GM10266 (cell line): ENCODE measurements at regions not wholly inside any gene's neighbourhood (a gene's known extent, or its start where the extent isn't known, plus 50 kb on each side); places are given as distances from the start of the nearest gene placed in this dataset.
A peak's percentile ranks its signal among the peaks of the same experiment; 100 is the strongest.

Experiments
- DNase-seq: peaks from one replicate; pipeline ENCODE4 v3.0.0; 2012; ENCODE audit errors: extremely low spot score
- TF ChIP-seq, protein P1 (sequence below): IDR thresholded peaks from 2 replicates; pipeline ENCODE4 v1.5.1; 2012; ENCODE audit warnings: mild to moderate bottlenecking, low read depth; ENCODE audit not compliant: control insufficient read depth, insufficient read depth; ENCODE audit errors: missing control alignments

DNA sequence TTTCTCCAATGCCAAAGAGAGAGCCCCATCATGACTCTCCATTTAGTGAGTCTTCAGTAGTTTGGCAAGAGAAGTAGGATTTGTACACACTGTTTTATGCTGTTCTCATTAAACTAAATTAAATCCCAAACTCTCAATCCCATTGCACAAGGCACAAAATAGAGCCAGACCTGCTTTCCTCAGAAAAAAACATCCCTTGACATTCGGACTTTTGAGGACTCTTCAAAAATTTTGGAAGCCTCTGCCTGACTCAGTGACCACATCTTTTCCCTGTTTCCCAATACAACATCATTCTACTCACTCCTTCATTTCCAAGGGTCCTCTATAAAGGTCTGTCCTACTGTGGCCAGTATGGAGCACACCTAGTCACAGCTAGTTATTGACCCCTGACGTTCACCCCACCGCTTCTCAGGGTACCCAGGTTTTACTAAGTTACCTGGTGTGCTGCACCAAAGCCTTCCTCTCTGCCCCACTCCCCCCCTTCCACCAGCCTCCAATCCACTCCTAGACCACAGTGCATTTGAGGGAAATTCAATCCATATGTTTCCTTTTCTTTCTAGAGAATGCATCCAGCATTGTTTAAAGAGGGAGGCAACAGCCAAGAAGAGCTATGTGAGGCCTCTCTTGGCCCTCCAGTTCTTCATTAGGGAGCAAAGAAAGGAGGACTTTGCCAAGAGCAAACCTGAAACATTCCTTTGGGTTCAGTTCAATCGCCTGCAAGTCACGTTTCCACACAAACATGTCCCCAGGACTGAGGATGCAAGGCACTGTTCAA lies 428.7 kb downstream of the PLPP3 start:
- no peak for DNase-seq
- TF ChIP-seq, protein P1, sequence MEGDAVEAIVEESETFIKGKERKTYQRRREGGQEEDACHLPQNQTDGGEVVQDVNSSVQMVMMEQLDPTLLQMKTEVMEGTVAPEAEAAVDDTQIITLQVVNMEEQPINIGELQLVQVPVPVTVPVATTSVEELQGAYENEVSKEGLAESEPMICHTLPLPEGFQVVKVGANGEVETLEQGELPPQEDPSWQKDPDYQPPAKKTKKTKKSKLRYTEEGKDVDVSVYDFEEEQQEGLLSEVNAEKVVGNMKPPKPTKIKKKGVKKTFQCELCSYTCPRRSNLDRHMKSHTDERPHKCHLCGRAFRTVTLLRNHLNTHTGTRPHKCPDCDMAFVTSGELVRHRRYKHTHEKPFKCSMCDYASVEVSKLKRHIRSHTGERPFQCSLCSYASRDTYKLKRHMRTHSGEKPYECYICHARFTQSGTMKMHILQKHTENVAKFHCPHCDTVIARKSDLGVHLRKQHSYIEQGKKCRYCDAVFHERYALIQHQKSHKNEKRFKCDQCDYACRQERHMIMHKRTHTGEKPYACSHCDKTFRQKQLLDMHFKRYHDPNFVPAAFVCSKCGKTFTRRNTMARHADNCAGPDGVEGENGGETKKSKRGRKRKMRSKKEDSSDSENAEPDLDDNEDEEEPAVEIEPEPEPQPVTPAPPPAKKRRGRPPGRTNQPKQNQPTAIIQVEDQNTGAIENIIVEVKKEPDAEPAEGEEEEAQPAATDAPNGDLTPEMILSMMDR = no peak

DNA sequence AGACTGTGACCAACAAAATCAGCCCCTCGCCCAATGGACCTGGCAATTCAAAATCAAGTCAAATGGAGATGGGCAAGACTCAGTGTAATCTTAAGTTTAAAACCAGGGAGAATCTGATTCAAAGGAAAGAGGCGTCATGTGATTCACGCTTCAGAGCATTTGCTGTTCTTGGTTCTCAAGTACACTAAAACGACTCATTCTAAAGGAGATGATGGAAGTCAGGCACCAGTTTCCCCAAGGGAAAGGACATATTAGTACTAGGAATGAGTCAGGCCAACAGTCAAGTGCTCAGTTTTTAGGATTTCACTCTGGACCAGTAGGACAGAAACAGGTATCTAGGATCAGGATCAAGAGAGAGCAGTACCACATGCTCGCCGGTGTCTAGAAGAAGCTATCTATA lies 429.6 kb downstream of the PLPP3 start:
- DNase-seq = no peak
- TF ChIP-seq, protein P1 = no peak

DNA sequence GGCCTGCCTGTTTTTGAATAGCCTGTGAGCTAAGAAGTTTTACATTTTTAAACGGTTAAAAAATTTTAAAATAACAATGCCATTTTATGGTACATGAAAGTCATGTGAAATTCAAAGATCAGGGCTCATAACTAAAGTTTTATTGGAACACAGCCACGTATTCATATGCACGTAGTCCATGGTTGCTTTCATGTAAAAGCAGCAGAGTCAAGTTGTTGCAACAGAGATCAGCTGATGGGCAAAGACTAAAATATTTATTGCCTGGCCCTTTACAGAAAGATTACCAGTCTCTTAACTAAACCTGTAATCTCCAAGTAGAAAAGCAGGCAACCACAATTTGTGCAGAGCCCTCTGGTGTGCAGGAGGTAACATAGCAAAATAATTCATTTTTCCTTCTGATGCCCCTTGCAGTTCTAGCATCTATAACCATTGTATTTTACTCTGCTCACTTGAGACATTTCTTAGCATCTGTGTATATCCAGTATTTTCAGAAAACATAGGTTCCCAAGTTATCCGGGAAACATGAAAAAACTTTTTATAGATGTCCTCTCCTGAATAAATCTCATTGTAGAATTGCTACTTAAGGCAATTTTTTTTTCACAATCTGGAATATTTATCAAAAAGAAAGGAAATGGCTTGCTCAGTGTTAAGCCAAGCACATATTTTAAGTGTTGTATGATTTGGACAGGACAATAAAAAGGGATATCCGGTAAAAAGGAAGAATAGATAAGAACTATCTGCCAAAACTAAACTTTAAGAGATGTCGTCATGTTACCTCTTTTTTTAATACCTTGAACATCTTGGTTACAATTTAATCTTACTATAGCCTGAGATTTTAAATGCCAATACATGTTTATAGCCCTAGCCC lies 430.8 kb downstream of the PLPP3 start:
- TF ChIP-seq, protein P1 = peak; percentile 12
- DNase-seq = no peak

DNA sequence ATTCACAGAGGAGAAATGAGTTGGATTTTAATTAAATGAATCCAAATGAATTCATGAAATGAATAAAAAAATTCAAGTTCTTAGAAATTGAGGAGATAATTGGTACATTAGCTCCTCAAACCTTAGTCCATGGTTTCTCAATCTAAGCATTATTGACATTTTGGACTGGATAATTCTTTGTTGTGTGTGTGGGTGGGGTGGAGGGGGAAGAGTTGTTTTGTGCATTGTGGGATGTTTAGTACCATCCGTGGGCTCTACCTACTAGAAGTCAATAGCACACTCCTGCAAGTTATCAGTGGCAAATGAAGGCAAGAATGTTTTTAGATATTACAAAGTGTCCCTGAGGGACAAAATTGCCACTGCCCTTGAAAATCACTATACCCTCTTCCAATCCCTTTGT lies 431.9 kb downstream of the PLPP3 start:
- TF ChIP-seq, protein P1 = no peak
- DNase-seq = no peak

DNA sequence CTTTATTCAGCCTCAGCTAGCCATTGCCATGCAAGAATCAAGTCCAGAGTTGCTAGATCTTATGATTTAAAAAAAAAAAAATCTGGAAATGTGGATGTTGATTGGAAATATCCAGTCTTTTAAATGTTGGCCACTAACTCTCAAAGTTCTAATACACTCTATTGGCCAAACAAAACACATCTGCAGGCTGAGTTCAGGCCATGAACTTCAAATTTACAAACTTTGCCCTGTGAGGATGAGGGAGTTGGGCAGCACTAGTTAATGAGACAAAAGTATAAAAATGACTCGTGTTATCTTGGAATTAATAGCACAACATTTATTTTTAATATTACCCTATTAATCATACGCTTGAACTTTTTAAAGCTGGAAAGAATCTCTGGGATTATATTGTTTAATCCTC lies 432.3 kb downstream of the PLPP3 start:
- TF ChIP-seq, protein P1 = no peak
- no peak for DNase-seq

DNA sequence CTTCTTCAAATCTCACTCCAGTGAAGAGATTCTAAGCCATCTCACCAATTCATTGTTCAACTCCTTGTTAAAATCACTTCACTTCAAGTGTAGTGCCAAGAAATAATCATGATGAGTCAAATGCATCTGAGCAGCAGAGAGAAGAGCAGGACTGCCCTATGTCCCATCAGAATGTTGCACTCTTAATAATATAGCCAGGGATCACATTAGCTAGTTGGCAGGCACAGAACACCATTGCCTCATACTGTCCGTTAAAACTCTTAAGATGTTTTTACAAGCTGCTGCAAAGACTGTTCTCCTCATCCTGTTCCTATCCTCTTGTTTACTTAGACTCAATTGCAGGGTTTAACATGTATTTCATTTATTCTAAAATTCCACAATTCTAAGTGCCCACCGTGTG lies 432.9 kb downstream of the PLPP3 start:
- TF ChIP-seq, protein P1 = no peak
- DNase-seq = no peak

DNA sequence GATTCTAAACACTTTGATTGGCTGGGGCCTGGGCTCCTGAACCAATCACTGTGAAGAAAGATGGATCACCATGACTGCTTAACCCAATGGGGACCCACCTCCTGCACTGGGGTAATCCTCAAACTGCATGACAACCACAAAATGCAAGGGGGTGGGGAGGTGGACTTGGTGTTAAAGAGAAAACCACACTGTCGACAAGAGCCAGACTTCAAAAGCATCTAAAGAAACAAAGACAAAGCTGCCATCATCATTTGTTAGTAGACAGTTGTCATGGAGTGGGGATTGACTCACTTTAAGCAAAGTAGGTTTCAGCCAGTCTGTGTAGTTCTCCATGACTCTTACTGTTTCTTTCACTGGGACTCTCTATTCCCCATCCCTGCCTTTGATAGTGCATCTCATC lies 433.8 kb downstream of the PLPP3 start:
- TF ChIP-seq, protein P1 = no peak
- DNase-seq = no peak
